Activated CD4-positive, alpha-beta T cell treated with anti-CD3 and anti-CD28 coated beads, Interleukin-2, Interleukin-4, amounts not matched to agents 100 ng/mL and 50 ng/mL, durations not matched to agents 16 hours and 8 hours (primary cell): ENCODE measurements at regions not wholly inside any gene's neighbourhood (a gene's known extent, or its start where the extent isn't known, plus 50 kb on each side); places are given as distances from the start of the nearest gene placed in this dataset.
"Not testable (repeated sequence)": the region's sequence is repeated elsewhere in the genome, so short reads cannot be mapped to it uniquely, and the experiment has no call there.

Source experiments
- DNase-seq: peaks from one replicate; pipeline ENCODE4 v3.0.0-alpha.2; 2020; ENCODE audit warnings: low spot score

GRCh38 chr12:124652661-124653060 lies 85.2 kb upstream of the NCOR2 start:
- DNase-seq, result no peak

GRCh38 chr12:124651516-124652273 lies 84.3 kb upstream of the NCOR2 start:
- no peak for DNase-seq

- DNase-seq, result no peak
Measured at GRCh38 chr12:124650912-124651311, 83.5 kb upstream of the NCOR2 start.

GRCh38 chr12:124648710-124649384 lies 81.4 kb upstream of the NCOR2 start:
- DNase-seq, result no peak

- no peak for DNase-seq
Measured at GRCh38 chr12:124647316-124647715, 79.9 kb upstream of the NCOR2 start.

- DNase-seq, result peak; percentile 8
Measured at GRCh38 chr12:124646385-124647230, 79.2 kb upstream of the NCOR2 start.

- no peak for DNase-seq
Measured at GRCh38 chr12:124645530-124646244, 78.3 kb upstream of the NCOR2 start.

GRCh38 chr12:124643768-124644167 lies 76.4 kb upstream of the NCOR2 start:
- not testable (repeated sequence) for DNase-seq

- DNase-seq, result no peak
Measured at GRCh38 chr12:124642105-124642504, 74.7 kb upstream of the NCOR2 start.

- DNase-seq, result no peak
Measured at GRCh38 chr12:124641591-124641990, 74.2 kb upstream of the NCOR2 start.

- DNase-seq, result no peak
Measured at GRCh38 chr12:124640056-124640455, 72.6 kb upstream of the NCOR2 start.

GRCh38 chr12:124639122-124639806 lies 71.9 kb upstream of the NCOR2 start:
- no peak for DNase-seq

- no peak for DNase-seq
Measured at GRCh38 chr12:124637581-124637981, 70.2 kb upstream of the NCOR2 start.

GRCh38 chr12:124637163-124637562 lies 69.8 kb upstream of the NCOR2 start:
- DNase-seq, result no peak

GRCh38 chr12:124636138-124636978 lies 68.9 kb upstream of the NCOR2 start:
- DNase-seq, result peak; percentile 64

- no peak for DNase-seq
Measured at GRCh38 chr12:124635316-124635715, 67.9 kb upstream of the NCOR2 start.

- no peak for DNase-seq
Measured at GRCh38 chr12:124633365-124634362, 66.3 kb upstream of the NCOR2 start.

- no peak for DNase-seq
Measured at GRCh38 chr12:124632519-124632984, 65.1 kb upstream of the NCOR2 start.

GRCh38 chr12:124631681-124632256 lies 64.4 kb upstream of the NCOR2 start:
- DNase-seq, result no peak
